HG03575 (cell line): ENCODE measurements at regions not wholly inside any gene's neighbourhood (a gene's known extent, or its start where the extent isn't known, plus 50 kb on each side); places are given as distances from the start of the nearest gene placed in this dataset.

ENCODE experiments used
- ATAC-seq: cut with Tn5 transposase; IDR thresholded peaks from one replicate; pipeline ENCODE4 v1.9.1; 2021; ENCODE audit not compliant: unreplicated experiment, insufficient number of reproducible peaks, low FRiP score; ENCODE audit errors: extremely low read depth

- ATAC-seq, result no peak
Measured at GRCh38 chr1:170307426-170307825, 161.7 kb downstream of the NTMT2 start.

- no peak for ATAC-seq
Measured at GRCh38 chr1:170309389-170310013, 163.7 kb downstream of the NTMT2 start.

- no peak for ATAC-seq
Measured at GRCh38 chr1:170310014-170310405, 164.3 kb downstream of the NTMT2 start.

GRCh38 chr1:170310951-170311350, 165.2 kb downstream of the NTMT2 start:
- no peak for ATAC-seq

GRCh38 chr1:170313306-170313705, 167.5 kb downstream of the NTMT2 start:
- no peak for ATAC-seq

GRCh38 chr1:170316270-170316669, 170.5 kb downstream of the NTMT2 start:
- ATAC-seq, result no peak

GRCh38 chr1:170318141-170318540, 172.4 kb downstream of the NTMT2 start:
- ATAC-seq, result no peak

GRCh38 chr1:170318736-170319135, 173.0 kb downstream of the NTMT2 start:
- ATAC-seq, result no peak

- ATAC-seq, result no peak
Measured at GRCh38 chr1:170321113-170321512, 175.4 kb downstream of the NTMT2 start.

GRCh38 chr1:170326186-170326585, 180.4 kb downstream of the NTMT2 start:
- ATAC-seq, result no peak

- ATAC-seq, result no peak
Measured at GRCh38 chr1:170332801-170333200, 187.0 kb downstream of the NTMT2 start.

- no peak for ATAC-seq
Measured at GRCh38 chr1:170337413-170337994, 191.7 kb downstream of the NTMT2 start.

GRCh38 chr1:170339534-170339933, 192.4 kb upstream of the GORAB start:
- no peak for ATAC-seq

- ATAC-seq, result no peak
Measured at GRCh38 chr1:170340308-170340707, 191.7 kb upstream of the GORAB start.

- no peak for ATAC-seq
Measured at GRCh38 chr1:170351366-170351946, 180.5 kb upstream of the GORAB start.

GRCh38 chr1:170354246-170354645, 177.7 kb upstream of the GORAB start:
- no peak for ATAC-seq

- no peak for ATAC-seq
Measured at GRCh38 chr1:170354690-170355089, 177.3 kb upstream of the GORAB start.

GRCh38 chr1:170355267-170355801, 176.6 kb upstream of the GORAB start:
- no peak for ATAC-seq

- ATAC-seq, result no peak
Measured at GRCh38 chr1:170356585-170356984, 175.4 kb upstream of the GORAB start.

- ATAC-seq, result no peak
Measured at GRCh38 chr1:170357750-170358149, 174.2 kb upstream of the GORAB start.
